ENCODE measurements at regions not wholly inside any gene's neighbourhood (a gene's known extent, or its start where the extent isn't known, plus 50 kb on each side); places are given as distances from the start of the nearest gene placed in this dataset.

- no peak for DNase-seq
Observed at GRCh38 chr15:47434596-47434995, 282.7 kb upstream of the SEMA6D start.

- no peak for DNase-seq
Observed at GRCh38 chr15:47437491-47437890, 279.8 kb upstream of the SEMA6D start.

GRCh38 chr15:47439146-47440111 lies 277.9 kb upstream of the SEMA6D start:
- no peak for DNase-seq

- no peak for DNase-seq
Observed at GRCh38 chr15:47442371-47442770, 274.9 kb upstream of the SEMA6D start.

GRCh38 chr15:47443839-47444238 lies 273.5 kb upstream of the SEMA6D start:
- no peak for DNase-seq

- no peak for DNase-seq
Observed at GRCh38 chr15:47445723-47446392, 271.4 kb upstream of the SEMA6D start.

GRCh38 chr15:47460795-47461573 lies 256.3 kb upstream of the SEMA6D start:
- no peak for DNase-seq

GRCh38 chr15:47461652-47462141 lies 255.6 kb upstream of the SEMA6D start:
- no peak for DNase-seq

GRCh38 chr15:47466357-47466756 lies 250.9 kb upstream of the SEMA6D start:
- no peak for DNase-seq

- no peak for DNase-seq
Observed at GRCh38 chr15:47470983-47471382, 246.3 kb upstream of the SEMA6D start.

GRCh38 chr15:47473106-47473725 lies 244.1 kb upstream of the SEMA6D start:
- DNase-seq, result no peak

- DNase-seq, result no peak
Observed at GRCh38 chr15:47473832-47474231, 243.5 kb upstream of the SEMA6D start.

- no peak for DNase-seq
Observed at GRCh38 chr15:47475336-47475735, 242.0 kb upstream of the SEMA6D start.

- DNase-seq, result no peak
Observed at GRCh38 chr15:47477341-47477740, 240.0 kb upstream of the SEMA6D start.

GRCh38 chr15:47484059-47484458 lies 233.2 kb upstream of the SEMA6D start:
- DNase-seq, result peak; percentile 21

- no peak for DNase-seq
Observed at GRCh38 chr15:47484997-47485396, 232.3 kb upstream of the SEMA6D start.

- DNase-seq, result no peak
Observed at GRCh38 chr15:47485419-47485818, 231.9 kb upstream of the SEMA6D start.

- no peak for DNase-seq
Observed at GRCh38 chr15:47486040-47486439, 231.3 kb upstream of the SEMA6D start.

- no peak for DNase-seq
Observed at GRCh38 chr15:47492195-47492594, 225.1 kb upstream of the SEMA6D start.

- DNase-seq, result no peak
Observed at GRCh38 chr15:47493357-47494247, 223.7 kb upstream of the SEMA6D start.

- no peak for DNase-seq
Observed at GRCh38 chr15:47496343-47497185, 220.7 kb upstream of the SEMA6D start.

Measured in COR-L47 (cell line).